Activated naive CD8-positive, alpha-beta T cell treated with anti-CD3 and anti-CD28 coated beads, Interleukin-2, amount 10 ng/mL, durations not matched to agents 7 days and 5 days (primary cell): ENCODE measurements at regions not wholly inside any gene's neighbourhood (a gene's known extent, or its start where the extent isn't known, plus 50 kb on each side); places are given as distances from the start of the nearest gene placed in this dataset.
A peak's percentile ranks its signal among the peaks of the same experiment; 100 is the strongest.
"Not testable (repeated sequence)": the region's sequence is repeated elsewhere in the genome, so short reads cannot be mapped to it uniquely, and the experiment has no call there.

Experiments
- ATAC-seq: fragments of 150-1000 bp; cut with Tn5 transposase; one replicate; pipeline ENCODE4 v1.10.0; 2021; ENCODE audit warnings: low read depth, moderate library complexity
- POLR2A ChIA-PET: fragments of 350-600 bp; sonication (Branson Sonifier 250); formaldehyde crosslinking; loops from one replicate; lab custom pipeline; 2021; ENCODE audit warnings: antibody characterized with exemption; lab: Charles Lee
- DNase-seq: peaks from one replicate; pipeline ENCODE4 v3.0.0; 2021
- H3K27ac Mint-ChIP-seq: one replicate; pipeline ENCODE4 v1.8.0; 2022; ENCODE audit warnings: mild to moderate bottlenecking, mixed read lengths
- H3K27me3 Mint-ChIP-seq: one replicate; pipeline ENCODE4 v1.8.0; 2022; ENCODE audit warnings: mild to moderate bottlenecking, moderate library complexity, mixed read lengths
- H3K36me3 Mint-ChIP-seq: one replicate; pipeline ENCODE4 v1.8.0; 2021; ENCODE audit warnings: mild to moderate bottlenecking, mixed read lengths
- H3K4me1 Mint-ChIP-seq: one replicate; pipeline ENCODE4 v1.8.0; 2021; ENCODE audit warnings: mixed read lengths
- H3K4me3 Mint-ChIP-seq: one replicate; pipeline ENCODE4 v1.8.0; 2022; ENCODE audit warnings: mild to moderate bottlenecking, moderate library complexity, mixed read lengths
- H3K9me3 Mint-ChIP-seq: one replicate; pipeline ENCODE4 v1.8.0; 2021; ENCODE audit warnings: mixed read lengths

- ATAC-seq, result no peak
- POLR2A ChIA-PET, result no interaction called here
- no peak for DNase-seq
- H3K9me3 Mint-ChIP-seq, result peaks cover under 1% of the 10 kb centered on the region
- H3K27me3 Mint-ChIP-seq, result peaks cover 13% of the 10 kb centered on the region
- H3K4me3 Mint-ChIP-seq, result no peak overlapping the region
- no peaks in the 10 kb centered on the region for H3K36me3 Mint-ChIP-seq
- H3K4me1 Mint-ChIP-seq, result no peaks in the 10 kb centered on the region
- H3K27ac Mint-ChIP-seq, result no peak overlapping the region
Observed at GRCh38 chr1:218516526-218516925, 171.4 kb downstream of the TGFB2 start.

GRCh38 chr1:218517459-218517858, 172.3 kb downstream of the TGFB2 start:
- POLR2A ChIA-PET, result no interaction called here
- H3K36me3 Mint-ChIP-seq, result no peaks in the 10 kb centered on the region
- ATAC-seq (no peak), DNase-seq (no peak)
- H3K9me3 Mint-ChIP-seq, result no peaks in the 10 kb centered on the region
- H3K27ac Mint-ChIP-seq, result no peak overlapping the region
- H3K4me3 Mint-ChIP-seq, result no peak overlapping the region
- H3K27me3 Mint-ChIP-seq, result peaks cover 13% of the 10 kb centered on the region
- H3K4me1 Mint-ChIP-seq, result no peaks in the 10 kb centered on the region

DNA sequence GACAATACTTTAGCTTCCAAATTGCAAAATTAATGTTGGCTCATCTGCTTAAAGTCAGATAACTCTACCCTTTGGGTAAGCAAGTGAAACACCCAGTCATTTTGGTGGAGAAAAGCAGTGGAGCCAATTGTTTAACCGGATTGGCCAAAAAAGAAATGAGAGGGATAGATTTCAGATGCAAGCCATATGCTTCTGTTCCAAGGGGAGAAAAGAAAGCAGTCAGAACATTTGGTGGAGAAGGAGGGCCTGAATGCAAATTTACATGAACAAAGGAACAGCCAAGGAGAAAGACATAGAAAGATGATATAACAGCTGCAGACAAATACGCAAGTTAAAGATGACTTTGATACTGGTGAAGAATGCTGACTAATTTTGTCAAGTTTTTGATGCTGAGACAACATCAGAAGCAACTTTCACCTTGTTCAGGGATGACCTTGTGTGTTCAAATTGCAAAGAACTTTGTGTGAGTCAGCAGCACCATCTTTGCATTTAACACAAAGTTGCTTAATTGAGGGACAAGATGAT, 173.1 kb downstream of the TGFB2 start:
- Mint-ChIP-seq H3K27me3 (peaks cover 13% of the 10 kb centered on the region), H3K4me3 (no peak overlapping the region), H3K4me1 (no peaks in the 10 kb centered on the region), H3K9me3 (no peaks in the 10 kb centered on the region), H3K36me3 (no peaks in the 10 kb centered on the region), H3K27ac (no peak overlapping the region)
- no peak for DNase-seq
- POLR2A ChIA-PET, result no interaction called here
- ATAC-seq, result no peak

DNA sequence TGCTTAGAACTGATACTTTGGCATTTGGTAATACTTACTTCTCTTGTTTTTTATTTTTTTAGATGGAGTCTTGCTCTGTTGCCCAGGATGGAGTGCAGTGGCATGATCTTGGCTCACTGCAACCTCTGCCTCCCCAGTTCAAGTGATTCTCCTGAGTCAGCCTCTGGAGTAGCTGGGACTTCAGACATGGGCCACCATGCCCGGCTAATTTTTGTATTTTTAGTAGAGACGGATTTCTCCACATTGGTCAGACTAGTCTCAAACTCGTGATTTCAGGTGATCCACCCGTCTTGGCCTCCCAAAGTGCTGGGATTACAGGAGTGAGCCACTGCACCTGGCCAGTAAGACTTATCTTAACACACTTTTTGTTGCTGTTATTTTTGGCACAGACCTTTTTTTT, 175.5 kb downstream of the TGFB2 start:
- H3K9me3 Mint-ChIP-seq, POLR2A ChIA-PET, ATAC-seq, H3K27ac Mint-ChIP-seq, H3K4me1 Mint-ChIP-seq, H3K36me3 Mint-ChIP-seq, H3K4me3 Mint-ChIP-seq, DNase-seq: not testable (repeated sequence)
- peaks cover 21% of the 10 kb centered on the region for H3K27me3 Mint-ChIP-seq

DNA sequence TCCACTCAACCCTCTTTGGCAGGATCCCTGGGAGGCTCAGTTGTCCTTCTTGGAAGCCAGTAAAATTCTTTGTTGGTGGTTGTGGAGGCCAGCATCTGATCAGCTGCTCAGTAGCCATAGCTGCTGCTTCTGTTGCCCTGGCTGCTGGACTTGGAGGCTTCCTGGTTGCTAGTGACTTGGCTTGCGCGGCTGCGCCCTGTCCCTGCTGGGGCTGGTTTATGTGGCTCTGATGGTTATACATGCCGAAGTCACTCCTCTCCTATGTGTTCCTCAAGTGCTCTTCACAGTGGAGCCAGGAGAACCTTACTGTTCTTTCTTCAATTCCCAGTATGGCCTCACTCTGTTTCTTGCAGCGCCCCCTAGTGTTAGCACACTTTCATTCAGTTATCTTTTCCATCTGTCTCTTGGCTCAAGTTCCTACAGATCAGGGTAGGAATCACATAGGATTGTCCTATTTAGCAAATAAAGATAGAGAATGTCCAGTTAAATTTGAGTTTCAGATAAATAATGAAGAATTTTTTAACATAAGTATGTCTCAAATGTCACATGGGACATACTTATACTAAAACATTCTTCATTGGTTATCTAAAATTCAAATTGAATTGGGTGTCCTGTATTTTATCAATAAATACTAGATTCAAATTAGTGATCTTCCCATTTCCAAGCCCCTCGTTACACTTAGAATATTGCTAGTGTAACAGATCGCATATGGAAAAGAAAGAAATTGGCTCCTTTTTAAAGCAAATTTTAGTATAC, 176.5 kb downstream of the TGFB2 start:
- ATAC-seq, result no peak

GRCh38 chr1:218524526-218524925, 179.4 kb downstream of the TGFB2 start:
- Mint-ChIP-seq H3K9me3 (no peaks in the 10 kb centered on the region), H3K27ac (no peak overlapping the region), H3K27me3 (peaks cover 18% of the 10 kb centered on the region), H3K36me3 (no peaks in the 10 kb centered on the region), H3K4me3 (no peak overlapping the region), H3K4me1 (no peaks in the 10 kb centered on the region)
- no peak for ATAC-seq
- POLR2A ChIA-PET, result no interaction called here
- no peak for DNase-seq

More for the DNA sequence above, 176.5 kb downstream of the TGFB2 start:
- DNase-seq, result peak; percentile 28
- H3K36me3 Mint-ChIP-seq, result no peaks in the 10 kb centered on the region
- POLR2A ChIA-PET, result no interaction called here
- H3K27me3 Mint-ChIP-seq, result peaks cover 21% of the 10 kb centered on the region
- H3K4me1 Mint-ChIP-seq, result no peaks in the 10 kb centered on the region
- H3K27ac Mint-ChIP-seq, result no peak overlapping the region
- H3K4me3 Mint-ChIP-seq, result no peak overlapping the region
- H3K9me3 Mint-ChIP-seq, result no peaks in the 10 kb centered on the region

GRCh38 chr1:218525031-218525430, 179.9 kb downstream of the TGFB2 start:
- Mint-ChIP-seq H3K4me1 (no peaks in the 10 kb centered on the region), H3K27me3 (peaks cover 18% of the 10 kb centered on the region), H3K9me3 (no peaks in the 10 kb centered on the region), H3K36me3 (no peaks in the 10 kb centered on the region), H3K27ac (no peak overlapping the region), H3K4me3 (no peak overlapping the region)
- POLR2A ChIA-PET, result no interaction called here
- ATAC-seq (no peak), DNase-seq (no peak)

- POLR2A ChIA-PET, result no interaction called here
- no peaks in the 10 kb centered on the region for H3K9me3 Mint-ChIP-seq
- no peaks in the 10 kb centered on the region for H3K4me1 Mint-ChIP-seq
- peaks cover 18% of the 10 kb centered on the region for H3K27me3 Mint-ChIP-seq
- DNase-seq (no peak), ATAC-seq (no peak)
- H3K4me3 Mint-ChIP-seq, result no peak overlapping the region
- no peaks in the 10 kb centered on the region for H3K36me3 Mint-ChIP-seq
- H3K27ac Mint-ChIP-seq, result no peak overlapping the region
Observed at GRCh38 chr1:218525451-218526197, 180.5 kb downstream of the TGFB2 start.

DNA sequence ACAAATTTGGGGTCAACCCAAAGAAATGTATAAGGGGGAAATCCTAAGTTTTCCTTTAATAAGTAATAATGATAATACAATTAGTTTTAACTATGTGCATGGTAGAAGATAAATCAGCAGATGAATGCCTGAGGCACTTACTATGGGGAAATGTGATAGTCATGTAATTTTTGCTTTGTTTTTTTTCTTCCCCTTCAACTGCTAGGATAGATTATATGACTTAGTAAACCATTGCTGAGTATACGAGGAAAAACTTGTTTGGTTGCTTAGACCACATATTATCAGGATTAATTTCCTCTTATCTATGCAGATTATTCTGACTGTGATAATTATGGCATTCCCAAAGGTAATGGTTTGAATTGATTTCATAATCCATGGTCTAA, 181.1 kb downstream of the TGFB2 start:
- Mint-ChIP-seq H3K27ac (no peak overlapping the region), H3K9me3 (no peaks in the 10 kb centered on the region)

GRCh38 chr1:218527737-218528136, 182.6 kb downstream of the TGFB2 start:
- peaks cover 20% of the 10 kb centered on the region for H3K27me3 Mint-ChIP-seq
- no peaks in the 10 kb centered on the region for H3K4me1 Mint-ChIP-seq
- no peaks in the 10 kb centered on the region for H3K36me3 Mint-ChIP-seq
- DNase-seq (no peak), ATAC-seq (no peak)
- H3K9me3 Mint-ChIP-seq, result no peaks in the 10 kb centered on the region
- POLR2A ChIA-PET, result no interaction called here
- H3K4me3 Mint-ChIP-seq, result no peak overlapping the region
- no peak overlapping the region for H3K27ac Mint-ChIP-seq

More for the DNA sequence above, 181.1 kb downstream of the TGFB2 start:
- DNase-seq, result no peak
- Mint-ChIP-seq H3K36me3 (no peaks in the 10 kb centered on the region), H3K27me3 (peaks cover 18% of the 10 kb centered on the region), H3K4me3 (no peak overlapping the region), H3K4me1 (no peaks in the 10 kb centered on the region)
- ATAC-seq, result no peak
- POLR2A ChIA-PET, result no interaction called here

DNA sequence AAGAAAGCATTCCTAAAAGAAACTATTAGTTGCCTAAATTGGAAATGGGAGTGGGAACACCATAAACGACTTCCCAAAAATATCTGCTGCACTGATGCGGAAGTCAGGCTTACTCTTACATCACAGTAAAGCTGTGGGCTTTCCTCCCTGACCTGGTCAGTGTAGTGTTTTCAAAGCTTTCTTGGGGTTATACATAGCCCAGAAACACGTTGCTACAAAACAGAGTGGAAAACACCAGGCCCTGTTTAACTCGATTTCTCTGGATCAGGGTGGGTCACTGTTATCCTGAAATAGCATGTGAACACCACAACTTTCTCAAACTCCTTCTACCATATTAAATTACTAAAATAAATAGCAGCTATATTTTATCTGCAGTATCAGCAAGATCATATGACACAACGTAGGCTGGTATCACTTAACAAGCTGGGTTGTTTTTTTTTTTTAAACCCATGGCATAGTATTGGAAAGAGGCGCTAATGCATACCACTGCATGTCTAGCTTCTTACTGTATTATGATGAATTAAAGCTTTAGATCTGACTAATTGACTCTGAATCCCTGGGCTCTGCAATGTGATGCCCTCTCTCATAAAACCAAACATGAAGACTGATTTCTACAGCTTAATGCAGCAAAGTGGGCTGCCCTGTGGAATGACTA, 184.6 kb downstream of the TGFB2 start:
- POLR2A ChIA-PET, result no interaction called here
- Mint-ChIP-seq H3K4me3 (no peak overlapping the region), H3K27ac (no peak overlapping the region), H3K4me1 (no peaks in the 10 kb centered on the region), H3K27me3 (peaks cover 16% of the 10 kb centered on the region), H3K36me3 (no peaks in the 10 kb centered on the region), H3K9me3 (no peaks in the 10 kb centered on the region)
- no peak for DNase-seq
- ATAC-seq, result no peak

DNA sequence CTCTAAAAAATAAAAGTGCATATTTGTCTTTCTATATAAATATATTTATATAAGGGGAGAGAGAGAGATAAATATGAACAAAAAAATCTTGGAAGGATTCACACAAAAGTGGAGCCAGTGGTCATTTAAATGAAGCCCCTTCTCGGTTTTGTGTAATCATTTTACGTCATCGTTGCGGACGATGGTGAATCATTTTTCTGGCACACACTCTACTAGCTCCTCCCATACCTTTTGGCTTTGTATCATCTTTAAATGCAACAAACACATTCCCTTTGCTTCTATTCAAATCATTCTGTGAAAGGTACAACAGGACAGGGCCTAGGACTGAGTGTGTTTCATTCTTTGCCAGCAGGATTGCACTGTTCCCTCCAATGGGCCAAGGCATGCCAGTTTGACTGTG, 186.8 kb downstream of the TGFB2 start:
- DNase-seq, result no peak
- Mint-ChIP-seq H3K36me3 (no peaks in the 10 kb centered on the region), H3K9me3 (no peaks in the 10 kb centered on the region), H3K27ac (no peak overlapping the region), H3K27me3 (peaks cover 13% of the 10 kb centered on the region), H3K4me3 (no peak overlapping the region), H3K4me1 (no peaks in the 10 kb centered on the region)
- POLR2A ChIA-PET, result no interaction called here
- ATAC-seq, result no peak

GRCh38 chr1:218536296-218536986, 191.3 kb downstream of the TGFB2 start:
- Mint-ChIP-seq H3K4me3 (no peak overlapping the region), H3K36me3 (no peaks in the 10 kb centered on the region), H3K9me3 (no peaks in the 10 kb centered on the region), H3K4me1 (no peaks in the 10 kb centered on the region), H3K27ac (no peak overlapping the region), H3K27me3 (peaks cover 3% of the 10 kb centered on the region)
- POLR2A ChIA-PET, result no interaction called here
- no peak for DNase-seq
- no peak for ATAC-seq
